ENCODE measurements at regions not wholly inside any gene's neighbourhood (a gene's known extent, or its start where the extent isn't known, plus 50 kb on each side); places are given as distances from the start of the nearest gene placed in this dataset.
"Not testable (repeated sequence)": the region's sequence is repeated elsewhere in the genome, so short reads cannot be mapped to it uniquely, and the experiment has no call there.

DNA sequence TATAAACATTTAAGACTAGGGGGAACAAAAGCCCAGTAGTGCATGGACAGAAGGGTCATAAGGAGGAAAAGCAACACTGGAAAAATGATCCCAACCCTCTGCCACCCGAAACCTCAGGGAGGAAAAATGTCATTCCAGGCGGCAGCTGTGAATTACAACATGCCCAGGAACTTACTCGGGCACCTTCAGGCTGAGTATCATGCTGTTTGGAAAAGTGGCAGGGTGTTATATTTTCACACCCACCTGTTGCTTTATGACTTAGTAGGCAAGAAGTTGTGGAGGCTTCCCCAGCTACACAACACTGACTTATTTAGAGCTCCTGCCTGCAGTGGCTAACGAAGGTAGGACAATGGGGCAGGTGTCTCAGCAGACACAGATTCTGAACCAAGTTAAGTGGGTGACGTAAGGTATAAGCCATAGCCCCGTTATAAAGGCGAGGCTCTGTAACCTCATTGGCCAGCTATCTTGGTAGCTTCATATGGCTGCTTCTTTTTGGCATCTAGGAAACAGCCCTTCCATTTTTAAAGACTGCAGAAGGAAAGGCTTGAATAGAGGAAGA is 96.1 kb upstream of the IFNG-AS1 start:
- Histone ChIP-seq H3K27me3 (ENCODE audit: control insufficient read depth in 2 of 2, insufficient read depth in 2 of 2, low read length in 2 of 2) (no peaks in the 10 kb centered on the region), H3K36me3 (ENCODE audit: control insufficient read depth in 2 of 2, extremely low read depth in 1 of 2, insufficient read depth in 2 of 2, low read length in 2 of 2) (no peaks in the 10 kb centered on the region), H3K4me1 (ENCODE audit: control insufficient read depth, extremely low read depth, insufficient read depth, low read length) (no peaks in the 10 kb centered on the region), H3K9me1 (replicated peaks; ENCODE audit: control insufficient read depth, extremely low read depth, insufficient read depth, low read length) (no peaks in the 10 kb centered on the region), H3K9ac (replicated peaks; ENCODE audit: extremely low read depth, insufficient read depth, low read length) (no peak overlapping the region), H3K79me2 (ENCODE audit: control insufficient read depth, insufficient read depth, low read length) (no peaks in the 10 kb centered on the region), H4K20me1 (replicated peaks; ENCODE audit: control insufficient read depth, extremely low read depth, insufficient read depth, low read length) (no peaks in the 10 kb centered on the region), H2AFZ (ENCODE audit: low read depth, low read length) (no peak overlapping the region), H3K4me2 (ENCODE audit: insufficient read depth, low read length) (no peak overlapping the region), H3K4me3 (replicated peaks in 1 of 3; ENCODE audit: insufficient read depth in 1 of 3, low read depth in 1 of 3, low read length in 3 of 3) (no peak overlapping the region), H3K27ac (ENCODE audit: insufficient read depth, low read depth, low read length) (no peak overlapping the region), H3K9me3 (replicated peaks; ENCODE audit: control insufficient read depth, insufficient read depth, low read length) (no peaks in the 10 kb centered on the region)
- FAIRE-seq = no peak
- TF ChIP-seq POLR2A (IDR thresholded peaks at IDR 0.05; ENCODE audit: low read depth, low read length) (no peak), JUN (IDR thresholded peaks at IDR 0.05; ENCODE audit: borderline replicate concordance, insufficient read depth, insufficient read length, low read depth) (no peak), GATA2 (IDR thresholded peaks at IDR 0.05; ENCODE audit: insufficient read depth, insufficient read length, low read depth, low read length) (no peak), EZH2 (IDR thresholded peaks at IDR 0.05; ENCODE audit: borderline replicate concordance, low read depth, low read length, severe bottlenecking) (no peak), FOS (IDR thresholded peaks at IDR 0.05; ENCODE audit: borderline replicate concordance, insufficient read depth, low read length) (no peak), POLR2AphosphoS5 (IDR thresholded peaks at IDR 0.05; ENCODE audit: insufficient read depth, low read depth, low read length) (no peak), MYC (IDR thresholded peaks at IDR 0.05; ENCODE audit: low read depth, low read length) (no peak)
- TF ChIP-seq, protein P1, sequence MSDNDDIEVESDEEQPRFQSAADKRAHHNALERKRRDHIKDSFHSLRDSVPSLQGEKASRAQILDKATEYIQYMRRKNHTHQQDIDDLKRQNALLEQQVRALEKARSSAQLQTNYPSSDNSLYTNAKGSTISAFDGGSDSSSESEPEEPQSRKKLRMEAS (IDR thresholded peaks at IDR 0.05; ENCODE audit: insufficient read depth, insufficient read length) = no peak
- TF ChIP-seq, protein P2, sequence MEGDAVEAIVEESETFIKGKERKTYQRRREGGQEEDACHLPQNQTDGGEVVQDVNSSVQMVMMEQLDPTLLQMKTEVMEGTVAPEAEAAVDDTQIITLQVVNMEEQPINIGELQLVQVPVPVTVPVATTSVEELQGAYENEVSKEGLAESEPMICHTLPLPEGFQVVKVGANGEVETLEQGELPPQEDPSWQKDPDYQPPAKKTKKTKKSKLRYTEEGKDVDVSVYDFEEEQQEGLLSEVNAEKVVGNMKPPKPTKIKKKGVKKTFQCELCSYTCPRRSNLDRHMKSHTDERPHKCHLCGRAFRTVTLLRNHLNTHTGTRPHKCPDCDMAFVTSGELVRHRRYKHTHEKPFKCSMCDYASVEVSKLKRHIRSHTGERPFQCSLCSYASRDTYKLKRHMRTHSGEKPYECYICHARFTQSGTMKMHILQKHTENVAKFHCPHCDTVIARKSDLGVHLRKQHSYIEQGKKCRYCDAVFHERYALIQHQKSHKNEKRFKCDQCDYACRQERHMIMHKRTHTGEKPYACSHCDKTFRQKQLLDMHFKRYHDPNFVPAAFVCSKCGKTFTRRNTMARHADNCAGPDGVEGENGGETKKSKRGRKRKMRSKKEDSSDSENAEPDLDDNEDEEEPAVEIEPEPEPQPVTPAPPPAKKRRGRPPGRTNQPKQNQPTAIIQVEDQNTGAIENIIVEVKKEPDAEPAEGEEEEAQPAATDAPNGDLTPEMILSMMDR (IDR thresholded peaks at IDR 0.05; ENCODE audit: extremely low read depth in 1 of 2, insufficient read depth in 1 of 2, low read depth in 1 of 2, low read length in 2 of 2) = no peak
- dilution Hi-C loops (cut with MboI; ENCODE audit: extremely low pct_ligation_motif_present, low sequenced_read_pairs) (no loop called here), intact Hi-C loops (cut with micrococcal nuclease) (no loop called here)
- POLR2A ChIA-PET = no interaction called here
- BruUV-seq (replicated peaks) = no TSS peak
- DNase-seq (ENCODE audit: low read depth, low spot score) = no peak
- CTCF ChIA-PET = no interaction called here

DNA sequence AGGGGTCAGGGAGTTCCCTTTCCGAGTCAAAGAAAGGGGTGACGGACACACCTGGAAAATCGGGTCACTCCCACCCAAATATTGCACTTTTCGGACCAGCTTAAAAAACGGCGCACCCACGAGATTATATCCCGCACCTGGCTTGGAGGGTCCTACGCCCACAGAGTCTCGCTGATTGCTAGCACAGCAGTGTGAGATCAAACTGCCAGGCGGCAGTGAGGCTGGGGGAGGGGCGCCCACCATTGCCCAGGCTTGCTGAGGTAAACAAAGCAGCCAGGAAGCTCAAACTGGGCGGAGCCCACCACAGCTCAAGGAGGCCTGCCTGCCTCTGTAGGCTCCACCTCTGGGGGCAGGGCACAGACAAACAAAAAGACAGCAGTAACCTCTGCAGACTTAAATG is 88.8 kb upstream of the IFNG-AS1 start:
- H3K9ac ChIP-seq (replicated peaks; ENCODE audit: extremely low read depth, insufficient read depth, low read length); dilution Hi-C loops (cut with MboI; ENCODE audit: extremely low pct_ligation_motif_present, low sequenced_read_pairs); H4K20me1 ChIP-seq (replicated peaks; ENCODE audit: control insufficient read depth, extremely low read depth, insufficient read depth, low read length); intact Hi-C loops (cut with micrococcal nuclease); POLR2A ChIA-PET; FAIRE-seq; H3K27me3 ChIP-seq (ENCODE audit: control insufficient read depth in 2 of 2, insufficient read depth in 2 of 2, low read length in 2 of 2); H3K27ac ChIP-seq (ENCODE audit: insufficient read depth, low read depth, low read length); DNase-seq (ENCODE audit: low read depth, low spot score); H2AFZ ChIP-seq (ENCODE audit: low read depth, low read length); H3K9me1 ChIP-seq (replicated peaks; ENCODE audit: control insufficient read depth, extremely low read depth, insufficient read depth, low read length); H3K4me3 ChIP-seq (replicated peaks in 1 of 3; ENCODE audit: insufficient read depth in 1 of 3, low read depth in 1 of 3, low read length in 3 of 3); H3K79me2 ChIP-seq (ENCODE audit: control insufficient read depth, insufficient read depth, low read length); H3K36me3 ChIP-seq (ENCODE audit: control insufficient read depth in 2 of 2, extremely low read depth in 1 of 2, insufficient read depth in 2 of 2, low read length in 2 of 2); CTCF ChIA-PET; H3K4me2 ChIP-seq (ENCODE audit: insufficient read depth, low read length); BruUV-seq (replicated peaks); H3K9me3 ChIP-seq (replicated peaks; ENCODE audit: control insufficient read depth, insufficient read depth, low read length); H3K4me1 ChIP-seq (ENCODE audit: control insufficient read depth, extremely low read depth, insufficient read depth, low read length): not testable (repeated sequence)
